ENCODE measurements at regions not wholly inside any gene's neighbourhood (a gene's known extent, or its start where the extent isn't known, plus 50 kb on each side); places are given as distances from the start of the nearest gene placed in this dataset.

DNA sequence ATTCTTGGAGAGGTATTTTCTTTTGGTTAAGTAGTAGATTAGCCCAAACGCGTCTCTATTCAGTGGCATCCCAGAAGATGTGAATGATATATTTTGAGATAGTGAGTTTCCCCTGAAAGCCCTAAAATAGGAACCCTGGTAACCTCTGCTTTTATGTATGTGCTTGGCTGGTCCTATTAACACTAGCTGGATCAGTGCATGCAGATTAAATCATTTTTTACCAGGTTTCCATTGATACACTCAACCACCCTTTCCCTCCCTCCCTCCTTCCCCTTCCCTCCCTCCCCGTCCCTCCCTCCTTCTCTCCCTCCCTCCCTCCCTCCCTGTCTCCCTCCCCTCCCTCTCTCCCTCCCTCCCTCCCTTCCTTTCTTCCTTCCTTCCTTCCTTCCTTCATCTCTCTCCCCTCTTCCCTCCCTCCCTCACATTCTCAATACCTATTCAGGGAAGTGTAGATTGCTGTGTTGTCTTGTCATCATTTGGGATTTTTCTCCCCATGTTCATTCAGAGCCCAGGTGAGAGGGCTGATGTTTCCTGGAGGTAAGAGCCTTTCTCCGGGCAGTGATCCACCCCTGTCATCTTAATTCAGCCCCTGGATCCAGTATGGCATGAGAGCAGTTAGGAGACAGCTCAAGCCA lies 406.8 kb downstream of the PRDM2 start:
- DNase-seq, result no peak

DNA sequence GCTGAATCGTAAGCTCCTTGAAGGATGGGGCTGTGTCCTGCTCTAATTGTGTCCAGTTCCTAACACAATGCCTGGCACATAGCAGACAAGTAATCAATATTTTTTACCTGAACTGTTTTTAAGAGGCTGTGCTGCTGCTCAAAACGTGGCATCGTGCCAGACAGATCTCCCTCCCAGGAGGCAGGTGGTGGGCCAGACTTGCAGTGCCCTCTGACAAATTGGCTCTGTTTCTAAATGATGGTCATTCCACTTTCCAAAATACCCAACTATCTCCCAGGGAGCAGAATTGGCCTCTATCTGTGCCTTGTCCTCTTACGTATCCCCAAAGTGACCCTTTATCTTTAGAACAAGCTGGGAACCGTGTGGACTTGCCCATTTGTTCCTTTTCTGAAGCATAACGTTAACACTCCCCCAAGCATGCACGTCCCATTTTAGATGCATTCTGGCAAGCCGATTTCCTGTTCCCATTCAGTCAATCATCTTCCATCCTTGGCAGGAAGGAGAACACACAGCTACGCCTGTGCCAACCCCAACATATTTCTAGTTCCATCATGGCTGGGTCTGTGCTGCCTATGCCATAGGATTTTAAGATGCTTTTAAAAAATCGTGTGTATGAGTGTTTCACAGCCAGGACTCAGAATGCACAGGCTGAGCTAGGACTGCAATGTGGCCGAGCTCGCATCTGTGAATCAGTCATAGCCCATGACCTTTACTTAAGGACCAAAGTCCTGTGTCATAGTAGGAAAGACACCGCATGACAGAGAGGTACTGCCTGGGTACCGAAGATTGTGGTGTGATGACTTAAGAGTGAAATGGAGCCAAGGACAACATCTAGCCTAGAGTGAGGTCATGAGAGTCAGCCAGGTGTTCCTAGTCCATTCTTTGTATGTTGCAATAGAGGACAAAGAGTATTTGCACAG lies 408.6 kb downstream of the PRDM2 start:
- peak; percentile 53 for DNase-seq

DNA sequence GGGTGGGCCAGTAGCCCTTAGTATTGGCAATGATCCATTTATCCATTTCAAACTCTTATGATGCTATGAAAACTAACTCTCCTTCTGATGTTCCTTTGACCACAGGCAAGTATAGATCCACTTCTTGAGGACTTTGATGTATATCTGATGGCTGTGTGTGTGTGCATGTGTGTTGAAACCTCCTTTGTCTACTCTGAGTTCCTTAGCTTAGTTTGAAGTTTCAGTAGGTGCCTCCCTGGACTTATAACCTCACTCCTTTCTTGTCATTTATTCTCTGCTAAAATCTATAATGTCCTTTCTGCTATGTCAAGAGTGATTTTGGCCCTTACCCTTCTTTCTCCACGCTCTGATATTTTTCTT lies 409.3 kb downstream of the PRDM2 start:
- no peak for DNase-seq

DNA sequence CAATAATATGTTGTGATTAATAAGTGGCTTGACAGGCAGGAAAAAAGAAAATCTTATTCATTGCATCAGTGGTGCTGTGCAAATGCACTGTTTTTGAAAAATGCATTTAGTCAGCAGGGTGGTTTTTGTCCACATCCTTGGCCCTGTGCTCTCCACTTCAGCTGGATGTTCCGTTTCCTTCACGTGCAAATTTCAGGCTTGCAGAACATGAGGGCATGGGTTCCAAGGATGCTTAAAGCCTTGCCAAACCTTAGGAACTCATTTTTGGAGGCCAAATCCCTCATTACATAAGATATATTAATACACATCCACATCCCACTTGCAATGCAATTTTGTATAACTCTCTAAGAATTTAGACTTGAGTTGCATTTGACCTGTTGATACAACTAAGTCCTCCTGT lies 410.1 kb downstream of the PRDM2 start:
- DNase-seq, result no peak

DNA sequence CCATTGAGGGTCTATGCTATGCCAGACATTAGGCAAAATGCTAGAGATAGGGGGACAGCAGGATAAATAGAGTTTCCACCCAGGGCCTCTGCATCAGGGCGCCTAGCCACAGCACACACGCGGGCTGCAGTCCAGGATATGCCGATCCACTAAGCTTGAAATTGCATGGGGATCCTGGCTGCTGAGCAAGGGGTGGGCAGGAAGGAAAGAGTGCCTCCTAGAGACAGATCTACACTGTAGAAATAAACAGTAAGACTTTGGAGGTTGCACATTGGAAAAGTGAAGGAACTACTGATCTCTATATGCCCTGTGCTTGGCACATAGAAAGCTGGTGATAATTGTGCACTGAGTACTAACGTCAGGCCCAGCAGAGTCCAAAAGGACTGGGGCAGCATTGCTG lies 411.1 kb downstream of the PRDM2 start:
- no peak for DNase-seq

DNA sequence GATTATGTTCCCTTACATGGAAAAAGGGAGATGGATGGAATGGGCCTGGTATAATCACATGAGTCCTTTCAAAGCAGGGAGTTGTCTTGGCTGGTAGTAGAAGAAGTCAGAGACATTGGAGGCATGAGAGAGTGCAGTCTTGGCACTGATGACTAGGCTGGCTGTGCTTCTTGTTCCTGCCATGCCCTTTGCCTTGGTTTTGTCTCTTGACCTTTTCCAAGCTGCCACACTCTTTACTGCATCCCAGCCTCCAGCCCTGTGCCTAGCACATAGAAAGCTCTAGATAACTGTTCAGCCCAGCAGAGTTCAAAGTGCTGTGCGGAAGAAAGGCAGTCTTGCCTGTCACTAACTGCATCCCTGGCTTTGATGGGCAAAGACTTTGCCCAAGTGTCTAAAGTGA lies 412.6 kb downstream of the PRDM2 start:
- no peak for DNase-seq

DNA sequence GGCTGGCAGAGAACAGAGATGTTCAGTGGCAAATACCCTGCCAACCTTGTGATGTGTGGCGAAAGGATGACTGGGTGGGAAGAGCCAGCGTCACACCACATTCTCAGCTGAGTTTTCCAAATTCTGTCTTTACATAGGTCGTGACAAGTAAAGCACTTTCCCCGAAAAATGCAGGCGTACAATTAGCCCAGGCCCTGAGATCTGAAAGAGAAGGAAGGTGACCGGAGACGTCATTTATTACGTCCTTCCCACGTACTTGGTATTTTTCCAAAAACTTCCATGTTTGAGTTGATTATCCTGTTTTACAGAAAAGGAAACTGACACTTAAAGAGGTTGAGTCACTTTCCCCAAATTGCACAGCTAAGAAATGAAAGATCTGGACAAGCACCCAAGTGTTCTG lies 413.3 kb downstream of the PRDM2 start:
- no peak for DNase-seq

DNA sequence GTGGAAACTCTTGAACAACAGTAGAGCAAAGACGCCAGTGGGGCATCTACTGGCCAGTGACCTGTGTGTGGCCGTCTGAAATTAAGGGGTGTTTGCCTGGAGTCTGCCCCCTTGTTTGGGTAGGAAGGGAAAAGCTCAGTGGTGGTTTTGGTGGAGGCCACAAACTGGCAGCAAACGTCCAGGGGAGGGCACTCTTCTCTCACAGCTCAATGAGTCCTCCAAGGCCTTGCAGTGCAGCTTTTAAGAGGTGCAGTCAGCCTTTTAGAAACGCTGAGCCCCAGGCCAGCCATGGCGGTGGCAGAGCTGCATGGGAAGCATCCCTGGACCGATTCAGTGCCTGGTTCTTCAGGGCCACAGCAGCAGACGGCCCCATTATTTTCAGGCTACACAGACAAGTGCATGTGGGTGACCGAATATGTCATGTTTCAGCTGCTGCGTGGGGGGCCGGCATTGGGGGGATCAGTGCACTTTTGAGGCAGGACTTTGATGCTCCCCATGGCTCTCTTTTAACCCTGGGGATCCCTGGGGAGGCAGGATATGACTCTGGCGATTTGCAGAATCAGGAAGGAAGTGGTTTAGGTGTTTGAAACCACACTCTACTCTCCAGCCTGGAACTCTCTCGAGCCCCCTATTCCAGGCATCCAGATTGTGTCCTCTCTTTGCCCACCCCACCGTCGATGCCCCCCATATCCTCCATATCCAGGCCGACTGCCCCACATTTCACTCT lies 414.0 kb downstream of the PRDM2 start:
- peak; percentile 60 for DNase-seq

DNA sequence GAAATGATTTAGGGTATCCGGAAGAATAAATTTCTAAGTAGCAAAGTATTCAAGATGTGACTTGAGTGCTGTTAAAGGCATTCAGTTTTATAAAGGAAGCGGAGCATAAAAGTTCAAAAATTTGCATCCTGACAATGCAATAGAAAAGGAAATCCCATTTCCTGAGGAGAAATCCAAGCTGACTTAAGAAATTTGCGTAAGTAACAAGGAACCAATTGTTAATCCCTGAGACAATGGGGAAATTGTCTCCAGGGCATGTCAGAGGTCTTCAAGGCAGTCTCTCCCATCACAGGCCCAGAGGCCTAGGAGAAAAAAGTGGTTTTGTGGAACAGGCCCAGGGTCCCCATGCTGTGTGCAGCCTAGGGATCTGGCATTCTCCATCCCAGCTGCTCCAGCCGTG lies 416.0 kb downstream of the PRDM2 start:
- DNase-seq, result no peak

DNA sequence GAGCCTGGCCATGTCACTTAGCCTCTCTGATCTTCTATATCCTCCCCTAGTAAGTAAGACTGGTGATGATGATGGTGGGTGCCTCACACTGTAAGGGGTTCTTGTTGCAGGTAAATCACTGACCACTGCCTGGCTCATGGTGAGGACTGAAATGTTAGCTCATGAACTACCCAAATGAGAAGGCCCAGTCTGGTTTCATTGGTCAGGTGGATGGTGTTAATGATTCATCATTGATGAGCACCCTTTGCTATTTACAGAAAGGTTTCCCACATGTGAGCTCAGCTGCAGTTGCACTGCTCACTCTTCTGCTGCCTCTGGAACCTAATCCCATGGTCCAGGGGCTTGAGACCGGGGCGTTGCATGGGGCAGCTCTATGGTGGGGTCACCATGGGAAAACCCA lies 417.7 kb downstream of the PRDM2 start:
- DNase-seq, result no peak

DNA sequence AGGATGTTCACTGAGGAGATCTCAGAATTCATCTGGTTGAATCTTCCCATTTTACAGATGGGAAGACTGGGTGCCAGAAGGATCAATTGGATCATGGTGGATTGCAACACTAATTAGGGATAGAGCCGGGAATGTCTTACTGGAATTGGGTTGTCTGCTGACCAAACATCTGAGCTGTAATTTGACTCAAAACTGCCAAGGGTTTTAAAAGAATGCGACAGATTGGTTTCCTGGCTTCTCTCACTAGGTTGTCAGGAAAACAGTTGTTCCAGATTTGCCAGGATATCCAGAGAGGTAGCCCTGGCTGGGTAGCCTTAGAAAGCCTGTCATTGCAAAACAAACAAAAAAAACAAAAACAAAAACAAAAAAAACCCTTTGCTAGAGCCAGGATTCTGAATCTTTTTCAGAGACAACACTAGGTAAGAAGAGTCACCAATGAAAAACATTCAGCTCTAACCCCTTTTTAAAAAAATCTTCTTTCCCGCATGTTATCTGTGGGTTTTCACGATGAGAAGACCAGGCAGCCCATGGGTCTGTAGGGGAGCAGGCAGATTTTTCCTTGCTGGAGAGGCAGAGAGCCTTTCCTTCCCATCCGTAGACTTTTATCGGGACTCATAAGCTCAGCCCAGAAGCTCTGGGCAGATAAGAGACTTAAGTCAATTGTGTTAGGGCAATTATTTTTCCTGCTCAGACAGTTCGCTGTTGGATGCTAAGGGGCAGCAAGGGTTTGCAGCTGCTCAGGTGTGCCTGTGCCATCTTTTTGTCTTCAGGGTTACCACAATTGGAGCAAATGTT lies 418.9 kb downstream of the PRDM2 start:
- DNase-seq, result no peak

DNA sequence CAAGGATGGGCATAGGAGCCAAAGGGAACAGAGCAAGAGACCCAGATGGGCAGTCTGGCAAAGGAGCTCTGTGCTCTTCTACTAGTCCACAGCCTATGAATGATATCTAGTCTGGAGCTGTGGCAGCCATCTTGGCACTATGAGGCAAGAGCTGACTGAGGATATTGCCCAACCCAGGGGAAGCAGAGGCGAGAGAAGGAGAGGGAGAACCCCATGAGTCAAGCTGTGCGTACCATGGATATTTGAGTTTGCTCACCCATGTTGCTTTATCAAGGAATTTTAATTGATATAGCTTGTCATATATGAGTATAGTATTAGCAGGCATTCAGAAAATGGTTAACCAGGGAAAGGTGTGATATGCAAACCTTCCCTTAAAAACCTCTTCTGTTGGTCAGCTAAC lies 420.9 kb downstream of the PRDM2 start:
- DNase-seq, result no peak

DNA sequence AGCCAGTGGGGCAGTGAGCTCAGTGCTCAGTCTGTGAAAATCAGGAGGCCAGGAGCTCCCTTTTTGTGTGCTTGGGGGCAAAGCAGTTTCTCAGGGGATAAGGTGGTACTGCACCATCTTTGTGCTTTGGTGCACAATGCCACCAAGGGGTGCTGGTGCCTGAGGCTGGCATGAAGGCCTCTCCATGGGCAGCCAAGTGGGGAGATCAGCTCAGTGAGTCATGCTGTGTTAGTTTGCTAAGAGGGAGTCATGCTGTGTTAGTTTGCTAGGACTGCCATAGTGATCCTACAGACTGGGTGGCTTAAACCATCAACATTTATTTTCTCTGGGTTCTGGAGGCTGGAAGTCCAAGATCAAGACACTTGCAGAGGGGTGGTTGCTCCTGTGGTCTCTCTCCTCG lies 428.1 kb downstream of the PRDM2 start:
- DNase-seq, result no peak

DNA sequence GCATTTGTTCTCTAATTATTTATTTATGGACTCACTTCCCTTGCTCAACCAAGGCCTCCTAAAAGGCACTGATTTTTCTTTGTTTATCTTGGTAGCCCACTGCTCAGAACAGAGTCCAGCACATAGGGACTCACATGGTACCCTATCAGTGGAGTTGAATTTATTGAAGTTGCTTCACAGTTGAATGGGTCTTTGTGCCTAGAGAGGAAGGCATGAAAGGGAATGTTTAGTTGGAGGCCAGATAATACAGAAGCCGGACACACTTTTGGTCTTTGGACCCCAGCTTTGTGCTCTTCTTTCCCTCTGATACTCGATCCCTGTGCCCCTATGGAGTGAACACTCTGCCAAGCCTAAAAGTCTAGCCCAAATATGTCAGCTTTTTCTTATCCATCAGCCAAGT lies 429.0 kb downstream of the PRDM2 start:
- no peak for DNase-seq

DNA sequence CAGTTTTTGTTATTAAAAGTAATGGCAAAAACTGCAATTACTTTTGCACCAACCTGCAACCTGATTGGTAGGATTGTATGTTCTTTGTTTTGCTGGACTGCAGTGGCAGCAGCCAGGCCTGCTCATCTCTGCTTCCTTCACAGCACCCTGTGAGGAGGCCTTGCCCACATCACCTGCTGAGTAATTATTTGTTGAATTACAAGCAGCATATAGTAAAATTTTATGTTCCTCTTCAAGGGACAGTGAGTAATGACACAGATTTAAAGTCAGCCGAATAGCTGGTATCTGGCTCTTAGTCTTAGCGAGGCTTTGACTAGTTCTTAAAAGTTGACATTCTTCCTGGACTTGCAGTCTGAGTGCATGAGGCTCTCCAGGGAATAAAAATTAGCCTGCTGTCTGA lies 435.1 kb downstream of the PRDM2 start:
- no peak for DNase-seq

DNA sequence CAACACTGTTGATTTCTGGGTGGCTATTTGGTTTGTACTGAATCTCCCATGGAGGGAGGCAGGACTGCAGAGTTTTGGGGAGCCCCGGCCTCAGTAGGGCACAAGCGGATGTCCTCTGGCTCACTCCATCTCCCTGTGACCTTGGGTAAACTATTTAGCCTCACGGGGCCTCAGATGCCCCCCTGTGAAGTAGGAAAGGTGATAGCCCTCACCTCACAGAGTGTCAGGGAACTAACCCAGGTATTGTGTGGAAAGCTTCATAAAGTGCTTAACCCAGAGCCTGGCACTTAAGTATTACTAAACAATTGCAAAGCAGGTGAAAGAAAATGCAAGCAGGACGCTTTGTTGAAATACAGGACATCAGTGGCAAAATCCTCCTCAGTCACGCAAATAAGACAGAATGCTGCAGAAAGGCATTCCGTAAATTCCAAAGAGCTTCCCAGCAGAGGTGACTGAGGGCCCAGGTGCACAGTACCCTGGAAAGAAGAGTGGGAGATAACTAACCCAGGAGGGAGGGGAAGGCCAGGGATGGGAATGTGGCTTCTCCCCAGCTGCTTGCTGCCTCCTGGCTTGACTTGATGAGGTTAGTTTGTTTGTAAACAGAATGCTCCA lies 436.3 kb downstream of the PRDM2 start:
- no peak for DNase-seq

DNA sequence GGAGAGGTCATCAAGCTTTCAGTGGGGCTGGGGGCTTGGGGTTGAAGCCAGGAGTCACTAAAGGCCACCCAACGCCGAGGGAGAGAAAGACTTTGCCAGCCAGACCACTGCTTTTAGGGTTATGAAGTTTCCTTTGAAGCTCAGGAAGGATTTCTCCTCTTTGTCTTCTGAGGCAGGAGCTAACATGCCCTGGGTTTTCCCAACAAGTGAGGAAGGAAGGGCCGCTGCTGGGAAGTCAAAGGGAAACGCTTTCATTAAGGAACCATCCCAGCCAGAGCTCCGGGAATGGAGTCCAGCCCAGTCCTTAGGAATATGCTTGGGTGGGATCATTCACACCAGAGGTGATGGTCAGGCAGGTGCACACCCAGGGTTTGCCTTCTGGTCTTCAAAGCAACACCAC lies 436.9 kb downstream of the PRDM2 start:
- DNase-seq, result no peak

DNA sequence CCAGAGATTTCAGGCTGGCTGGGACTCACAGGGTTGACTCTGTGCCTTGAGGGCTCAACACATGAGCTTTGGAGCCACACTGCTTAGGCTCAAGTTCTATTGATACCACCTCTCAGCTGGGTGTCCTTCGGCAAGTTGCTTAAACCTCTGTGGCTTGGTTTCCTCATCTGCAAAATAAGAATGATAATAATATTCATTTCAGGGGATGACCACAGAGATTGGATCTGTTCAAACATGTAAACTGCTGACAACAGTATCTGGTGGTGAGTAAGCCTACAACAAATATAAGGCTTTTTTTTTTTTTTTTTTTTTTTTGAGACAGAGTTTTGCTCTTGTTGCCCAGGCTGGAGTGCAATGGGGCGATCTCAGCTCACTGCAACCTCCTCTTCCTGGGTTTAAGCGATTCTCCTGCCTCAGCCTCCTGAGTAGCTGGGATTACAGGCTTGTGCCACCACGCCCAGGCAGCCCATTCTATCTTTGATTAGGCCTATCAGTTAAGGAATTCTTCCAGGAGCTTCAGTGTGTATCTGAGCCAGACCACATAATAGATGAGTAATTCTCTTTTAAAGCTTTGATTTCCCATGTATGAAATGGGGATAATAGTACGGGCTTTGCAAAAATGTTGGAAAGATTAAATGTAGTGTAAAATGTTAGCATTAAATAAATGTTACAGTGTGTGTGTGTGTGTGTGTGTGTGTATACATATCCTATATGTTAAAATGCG lies 437.6 kb downstream of the PRDM2 start:
- DNase-seq, result no peak

DNA sequence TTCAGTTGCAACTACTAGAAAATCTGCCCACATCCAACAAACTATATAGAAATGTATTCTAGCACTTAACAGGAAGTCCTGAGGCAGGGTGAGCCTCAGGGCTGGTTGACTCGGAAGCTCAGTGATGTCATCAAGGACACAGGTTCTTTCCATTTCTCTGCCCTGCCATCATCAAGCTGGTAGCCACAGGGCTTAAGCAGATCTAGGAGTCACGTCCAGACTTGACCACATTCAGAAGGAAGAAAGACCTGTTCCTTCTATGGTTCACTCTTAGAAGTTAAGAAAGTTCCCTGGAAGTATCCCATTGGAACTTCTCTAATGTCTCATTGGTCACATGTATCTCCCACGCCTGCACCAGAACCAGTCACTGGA lies 438.1 kb downstream of the PRDM2 start:
- DNase-seq, result no peak

DNA sequence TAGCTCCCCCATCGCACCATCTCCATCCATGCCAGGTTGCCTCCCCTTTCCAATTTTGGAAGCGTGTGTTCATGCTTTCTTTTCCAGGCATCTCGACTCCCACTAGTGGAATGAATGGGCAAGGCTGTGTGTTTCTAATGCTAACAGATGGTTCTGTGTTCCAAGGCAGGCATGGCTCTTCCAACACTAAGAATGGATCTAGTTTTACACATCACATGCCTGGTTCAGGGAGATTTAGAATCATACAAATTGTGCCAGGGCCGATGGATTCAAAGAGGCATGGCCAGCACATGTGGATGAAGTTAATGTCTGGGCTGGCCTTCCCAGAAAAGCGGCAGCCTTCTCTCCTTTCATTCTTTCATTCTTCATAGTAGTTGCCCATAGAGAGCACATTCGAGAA lies 438.7 kb downstream of the PRDM2 start:
- peak; percentile 74 for DNase-seq

DNA sequence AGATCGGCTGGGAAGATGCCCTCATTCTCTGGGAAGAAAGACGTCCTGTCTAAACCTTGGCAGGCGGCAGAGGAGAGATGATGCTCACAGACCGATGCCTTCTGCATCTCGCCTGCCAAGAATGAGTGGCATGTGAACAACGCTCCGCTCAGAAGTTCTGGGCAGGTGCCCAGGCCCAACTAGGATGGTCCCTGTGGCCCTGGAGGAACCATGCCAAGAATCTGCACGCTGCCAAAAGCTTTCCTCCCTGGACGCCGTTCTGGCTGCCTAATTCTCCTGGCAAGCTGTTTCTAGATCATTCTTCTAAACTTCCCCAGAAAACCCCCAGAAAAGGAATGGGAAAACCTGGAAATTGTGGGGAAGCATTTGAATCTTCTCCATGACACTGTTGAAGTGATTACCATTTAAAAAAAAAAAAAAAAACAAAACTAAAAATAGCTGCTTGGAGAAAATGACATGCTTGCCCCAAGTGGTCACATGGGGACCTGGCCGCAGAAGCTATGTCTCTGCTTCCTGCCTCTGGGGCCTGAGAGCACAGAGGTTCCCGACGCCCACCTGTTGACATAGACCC lies 440.9 kb downstream of the PRDM2 start:
- peak; percentile 81 for DNase-seq

DNA sequence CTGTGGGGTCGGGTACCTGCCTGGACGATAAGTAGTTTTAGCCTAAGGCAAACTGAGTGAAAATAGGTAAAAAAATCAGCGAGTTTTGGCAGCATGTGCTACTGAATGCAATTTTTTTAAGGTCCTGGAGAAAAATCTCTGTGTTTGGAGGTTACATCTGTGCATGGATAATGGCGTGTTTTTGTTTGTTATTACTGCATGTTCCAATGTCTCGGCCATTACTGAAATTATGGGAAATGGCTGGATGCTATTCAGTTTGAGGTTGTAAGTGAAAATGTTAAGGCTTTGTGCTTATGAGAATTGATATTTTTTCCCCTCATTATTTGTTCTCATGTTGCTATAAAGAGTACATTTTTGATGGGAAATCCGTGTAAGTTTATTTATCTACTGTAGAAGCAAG lies 441.7 kb downstream of the PRDM2 start:
- DNase-seq, result no peak

Measured in left hindlimb (tissue), 1 donor.